ENCODE measurements at regions not wholly inside any gene's neighbourhood (a gene's known extent, or its start where the extent isn't known, plus 50 kb on each side); places are given as distances from the start of the nearest gene placed in this dataset.

GRCh38 chr1:172827301-172827700 lies 168.4 kb downstream of the FASLG start:
- H3K4me3 ChIP-seq (ENCODE audit: low read length): no peak overlapping the region
- TF ChIP-seq CTCF (IDR thresholded peaks at IDR 0.05; ENCODE audit: low read depth, low read length, poor library complexity, severe bottlenecking) (no peak), EZH2phosphoT487 (IDR thresholded peaks at IDR 0.05; ENCODE audit: borderline replicate concordance, low read length) (no peak)
- no peaks in the 10 kb centered on the region for H3K9me2 ChIP-seq (replicated peaks; ENCODE audit: control insufficient read depth, low read length)
- H3K36me3 ChIP-seq (ENCODE audit: control insufficient read depth, low read length): no peaks in the 10 kb centered on the region
- H3K27ac ChIP-seq (ENCODE audit: low read depth, low read length): no peak overlapping the region
- no peaks in the 10 kb centered on the region for H3K27me3 ChIP-seq (ENCODE audit: control insufficient read depth, low read length)
- no peak overlapping the region for H3K4me2 ChIP-seq (ENCODE audit: low read length)
- no peaks in the 10 kb centered on the region for H3F3A ChIP-seq (ENCODE audit: control insufficient read depth, insufficient read depth)
- H3K4me1 ChIP-seq (ENCODE audit: control insufficient read depth, low read length): peaks cover 16% of the 10 kb centered on the region
- no peaks in the 10 kb centered on the region for H3K79me2 ChIP-seq (ENCODE audit: control insufficient read depth, low read length)
- H3K9me3 ChIP-seq (ENCODE audit: control insufficient read depth, insufficient read depth, low read length): no peaks in the 10 kb centered on the region
- H4K20me1 ChIP-seq (ENCODE audit: control insufficient read depth, insufficient read depth, low read depth, low read length): no peaks in the 10 kb centered on the region

- Histone ChIP-seq H3K9me3 (ENCODE audit: control insufficient read depth, insufficient read depth, low read length) (no peaks in the 10 kb centered on the region), H3K79me2 (ENCODE audit: control insufficient read depth, low read length) (no peaks in the 10 kb centered on the region), H3K4me2 (ENCODE audit: low read length) (no peak overlapping the region), H3K4me3 (ENCODE audit: low read length) (no peak overlapping the region), H4K20me1 (ENCODE audit: control insufficient read depth, insufficient read depth, low read depth, low read length) (no peaks in the 10 kb centered on the region), H3K36me3 (ENCODE audit: control insufficient read depth, low read length) (no peaks in the 10 kb centered on the region), H3K27me3 (ENCODE audit: control insufficient read depth, low read length) (no peaks in the 10 kb centered on the region), H3K27ac (ENCODE audit: low read depth, low read length) (no peak overlapping the region), H3K9me2 (replicated peaks; ENCODE audit: control insufficient read depth, low read length) (no peaks in the 10 kb centered on the region), H3F3A (ENCODE audit: control insufficient read depth, insufficient read depth) (no peaks in the 10 kb centered on the region), H3K4me1 (ENCODE audit: control insufficient read depth, low read length) (peaks cover 16% of the 10 kb centered on the region)
- no peak for TF ChIP-seq CTCF (IDR thresholded peaks at IDR 0.05; ENCODE audit: low read depth, low read length, poor library complexity, severe bottlenecking)
- no peak for TF ChIP-seq EZH2phosphoT487 (IDR thresholded peaks at IDR 0.05; ENCODE audit: borderline replicate concordance, low read length)
These were observed 168.9 kb downstream of the FASLG start for GRCh38 chr1:172827841-172828240.

DNA sequence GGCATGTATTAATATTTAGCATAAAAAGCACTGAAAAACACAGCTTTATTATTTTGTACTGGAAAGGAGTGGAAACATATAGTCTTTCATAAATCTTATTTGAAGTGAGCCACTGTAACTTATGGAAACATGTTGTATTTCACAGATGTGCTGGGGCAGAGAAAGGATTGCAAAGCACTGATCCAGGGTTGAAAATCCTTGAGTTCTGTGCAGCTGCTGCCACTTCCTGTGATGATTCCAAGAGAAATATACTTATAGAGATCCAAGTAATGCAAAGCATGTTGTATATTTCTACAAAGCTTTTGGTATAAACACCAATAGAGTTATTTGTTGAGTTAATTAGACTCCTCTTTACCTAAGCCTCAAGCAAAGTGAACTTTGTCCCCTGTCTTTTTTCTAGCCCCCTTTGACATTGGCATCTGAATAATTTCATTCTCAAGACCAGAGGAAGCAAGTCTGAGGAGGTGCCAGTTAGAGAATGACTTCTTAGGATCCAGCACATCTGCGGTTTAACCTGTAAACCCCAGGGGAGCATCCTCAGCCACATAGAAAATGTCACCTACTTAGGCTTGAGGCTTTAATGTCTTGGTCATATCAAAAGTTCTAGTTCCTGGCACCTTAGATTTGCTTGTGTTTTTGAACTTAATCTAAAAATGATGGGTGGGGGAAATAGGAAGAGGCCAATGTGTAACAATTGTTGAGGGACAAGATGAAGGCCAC lies 173.3 kb downstream of the FASLG start:
- Histone ChIP-seq H3K4me2 (ENCODE audit: low read length) (no peak overlapping the region), H3K4me1 (ENCODE audit: control insufficient read depth, low read length) (peaks cover 9% of the 10 kb centered on the region; the same call in 1 of the 2 replicates), H3K4me3 (ENCODE audit: low read length) (no peak overlapping the region), H3K27ac (ENCODE audit: low read depth, low read length) (no peak overlapping the region), H3K36me3 (ENCODE audit: control insufficient read depth, low read length) (no peaks in the 10 kb centered on the region), H3K9me3 (ENCODE audit: control insufficient read depth, insufficient read depth, low read length) (no peaks in the 10 kb centered on the region), H3K27me3 (ENCODE audit: control insufficient read depth, low read length) (no peaks in the 10 kb centered on the region), H3K9me2 (replicated peaks; ENCODE audit: control insufficient read depth, low read length) (no peaks in the 10 kb centered on the region), H3K79me2 (ENCODE audit: control insufficient read depth, low read length) (no peaks in the 10 kb centered on the region), H4K20me1 (ENCODE audit: control insufficient read depth, insufficient read depth, low read depth, low read length) (no peaks in the 10 kb centered on the region), H3F3A (ENCODE audit: control insufficient read depth, insufficient read depth) (no peaks in the 10 kb centered on the region)
- TF ChIP-seq CTCF (IDR thresholded peaks at IDR 0.05; ENCODE audit: low read depth, low read length, poor library complexity, severe bottlenecking) (no peak), EZH2phosphoT487 (IDR thresholded peaks at IDR 0.05; ENCODE audit: borderline replicate concordance, low read length) (no peak)
